ENCODE measurements at regions not wholly inside any gene's neighbourhood (a gene's known extent, or its start where the extent isn't known, plus 50 kb on each side); places are given as distances from the start of the nearest gene placed in this dataset.
"Not testable (repeated sequence)": the region's sequence is repeated elsewhere in the genome, so short reads cannot be mapped to it uniquely, and the experiment has no call there.

- no peak for DNase-seq
These were observed 935.4 kb downstream of the MRPL39 start for GRCh38 chr21:24671901-24672300.

DNA sequence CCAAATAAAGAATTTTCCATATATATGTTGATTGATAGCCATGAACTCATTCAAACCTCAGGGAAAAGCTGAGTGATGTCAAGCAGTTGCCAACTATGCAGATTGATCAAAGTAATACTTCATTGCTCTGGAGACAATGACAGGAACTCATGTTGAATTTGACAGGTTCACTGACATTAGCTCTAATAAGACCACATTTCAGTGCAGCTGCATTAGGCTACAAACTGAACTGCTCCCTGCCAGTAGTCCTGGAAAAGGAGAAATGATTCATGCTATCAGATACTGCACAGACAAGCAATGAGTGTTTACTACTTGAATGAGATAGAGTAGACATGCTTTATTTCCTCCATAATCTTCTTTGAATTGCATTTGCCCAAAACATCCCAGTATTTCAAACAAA is 948.4 kb downstream of the MRPL39 start:
- DNase-seq, result no peak

DNA sequence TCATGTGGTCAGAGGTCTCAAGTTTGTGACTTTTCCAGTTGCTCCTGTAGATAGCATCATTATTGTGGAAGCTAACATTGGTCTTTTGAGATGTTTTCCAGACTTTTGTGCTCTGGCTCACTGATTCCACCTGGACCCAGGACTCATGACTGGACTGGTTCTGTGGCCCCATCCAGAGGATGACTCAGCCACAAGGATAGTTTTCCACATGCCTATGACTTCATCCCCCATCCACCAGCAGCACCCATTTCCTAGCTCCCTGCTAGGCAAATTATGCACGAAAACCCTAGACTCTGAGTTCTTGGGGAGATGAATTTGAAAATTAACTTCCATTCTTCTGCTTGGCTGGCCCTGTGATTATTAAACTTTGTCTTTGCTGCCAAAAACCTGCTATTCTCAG is 949.3 kb downstream of the MRPL39 start:
- DNase-seq, result no peak

DNA sequence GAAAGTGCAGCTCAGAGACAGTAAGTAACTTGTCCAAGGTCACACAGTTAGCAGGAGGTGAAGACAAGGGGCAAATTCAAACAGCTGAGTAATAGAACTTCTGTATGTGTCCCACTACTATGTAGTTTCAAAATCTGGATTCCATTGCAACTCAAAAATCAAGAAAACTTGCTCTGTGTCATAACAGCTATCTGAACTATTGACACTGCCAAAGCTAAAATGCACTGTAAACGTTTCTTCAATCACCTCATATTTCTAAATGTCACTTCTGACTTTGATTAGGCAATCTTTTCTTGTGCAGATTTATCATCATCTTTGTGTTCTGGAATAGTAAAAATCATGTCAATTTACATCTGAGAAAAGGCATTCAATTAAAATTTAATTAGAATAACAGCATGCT is 957.6 kb downstream of the MRPL39 start:
- no peak for DNase-seq

- no peak for DNase-seq
These were observed 970.6 kb downstream of the MRPL39 start for GRCh38 chr21:24636696-24637095.

DNA sequence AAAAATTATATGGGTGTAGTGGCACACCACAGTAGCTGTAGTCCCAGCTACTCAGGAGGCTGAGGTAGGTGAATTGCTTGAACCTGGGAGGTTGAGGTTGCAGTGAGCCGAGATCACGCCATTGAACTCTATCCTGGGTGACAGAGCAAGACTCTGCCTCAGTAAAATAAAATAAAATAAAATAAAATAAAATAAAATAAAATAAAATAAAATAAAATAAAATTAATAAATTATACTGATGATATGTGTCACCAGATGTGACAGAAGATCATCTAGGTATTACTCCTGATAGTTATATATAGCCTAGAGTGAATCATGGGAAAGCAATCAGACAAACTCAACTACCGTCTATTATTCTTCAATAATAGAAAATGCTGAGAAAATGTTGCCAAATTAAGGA is 972.5 kb downstream of the MRPL39 start:
- DNase-seq, result no peak

DNA sequence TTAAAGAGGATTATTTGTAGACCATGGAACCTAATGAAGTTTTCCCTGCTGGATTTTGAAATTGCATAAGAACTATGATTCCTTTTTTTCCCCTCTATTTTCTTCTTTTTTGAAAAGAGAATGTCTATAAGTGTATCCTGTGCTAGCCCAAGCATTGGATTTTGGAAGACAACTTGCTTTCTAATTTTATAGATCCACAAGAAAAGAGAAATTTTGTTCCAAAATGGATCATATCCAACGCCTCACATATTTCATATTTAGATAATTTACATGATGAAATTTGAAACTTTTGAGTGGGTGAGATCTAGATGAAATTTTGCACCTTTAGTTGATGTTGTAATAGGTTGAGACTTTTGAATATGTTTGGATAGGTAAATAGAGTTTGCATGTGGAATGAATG is 978.7 kb downstream of the MRPL39 start:
- DNase-seq, result no peak

- no peak for DNase-seq
These were observed 979.2 kb downstream of the MRPL39 start for GRCh38 chr21:24628046-24628445.

DNA sequence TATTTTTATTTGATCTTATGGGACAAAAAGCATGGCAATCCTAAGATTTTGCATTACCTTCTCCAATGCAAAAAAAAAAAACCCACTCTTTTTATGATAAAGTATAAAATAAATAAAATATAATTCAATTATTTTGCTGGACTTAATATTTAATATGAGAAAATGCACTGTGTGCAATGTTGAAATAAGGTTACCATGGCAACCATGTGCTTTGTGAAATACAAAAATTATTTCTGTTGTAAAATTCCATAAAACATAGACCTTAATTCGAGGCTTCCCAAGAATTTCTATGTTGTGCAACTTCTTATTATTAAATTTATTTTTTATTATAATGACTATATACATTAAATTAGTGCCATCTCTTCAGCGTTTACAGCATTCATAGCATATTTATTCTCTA is 989.5 kb downstream of the MRPL39 start:
- no peak for DNase-seq

DNA sequence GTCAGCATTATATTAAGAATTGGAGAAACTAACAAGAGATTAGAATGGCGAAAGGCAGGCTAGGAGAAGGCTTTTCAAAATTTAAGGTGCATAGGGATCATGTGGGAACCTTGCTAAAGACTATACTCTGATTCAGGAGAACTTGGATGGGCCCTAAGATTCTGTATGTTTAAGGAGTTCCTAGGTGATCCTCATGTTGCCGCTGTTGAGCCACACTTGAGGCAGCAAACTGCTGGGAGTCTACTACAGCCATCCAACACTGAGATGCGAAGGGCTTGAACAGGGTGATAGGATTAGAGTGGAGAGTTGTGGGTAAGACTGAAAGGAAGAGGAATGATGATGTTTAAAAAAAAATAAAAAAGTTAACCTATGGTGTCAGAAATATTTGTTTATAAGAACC is 1013.2 kb downstream of the MRPL39 start:
- no peak for DNase-seq

GRCh38 chr21:24590261-24590660 is 1017.0 kb downstream of the MRPL39 start:
- no peak for DNase-seq

DNA sequence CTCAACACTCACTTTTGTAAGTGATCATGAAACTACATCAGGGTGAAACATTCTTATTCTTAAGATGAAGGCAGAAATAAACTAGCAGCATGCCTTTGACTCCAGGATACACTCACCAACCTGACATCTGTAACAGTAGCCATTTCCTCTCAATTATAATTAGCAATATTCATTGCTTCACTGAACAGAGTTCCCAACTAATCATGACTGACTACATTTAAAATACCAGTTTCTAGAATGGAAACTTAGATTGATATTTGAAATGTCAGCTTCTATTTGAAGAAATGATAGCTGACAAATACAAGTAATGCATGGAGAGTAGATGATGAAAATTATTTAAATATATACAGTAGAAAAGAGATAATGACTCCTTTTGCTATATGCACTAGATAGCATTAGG is 1023.8 kb downstream of the MRPL39 start:
- no peak for DNase-seq

GRCh38 chr21:24577301-24577700 is 1030.0 kb downstream of the MRPL39 start:
- no peak for DNase-seq

GRCh38 chr21:24561291-24561690 is 1046.0 kb downstream of the MRPL39 start:
- no peak for DNase-seq

DNA sequence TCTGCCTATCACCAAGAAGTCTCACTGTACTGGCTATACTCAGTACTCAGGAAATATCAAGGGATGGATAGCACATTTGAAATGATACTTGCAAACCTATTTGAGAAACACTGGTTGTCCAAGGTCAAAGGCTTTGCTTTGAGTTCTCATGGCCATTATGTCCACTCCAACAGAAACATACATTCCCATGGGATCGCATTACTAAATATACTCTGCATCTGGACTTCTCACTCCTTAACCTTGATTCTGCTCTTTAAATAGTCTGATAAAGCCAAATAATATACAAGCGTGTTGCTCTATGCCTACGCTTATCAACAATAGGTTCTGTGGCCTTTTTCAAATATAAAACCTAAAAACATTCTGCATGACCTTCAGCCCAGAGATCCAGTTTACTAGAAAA is 1054.8 kb downstream of the MRPL39 start:
- no peak for DNase-seq

DNA sequence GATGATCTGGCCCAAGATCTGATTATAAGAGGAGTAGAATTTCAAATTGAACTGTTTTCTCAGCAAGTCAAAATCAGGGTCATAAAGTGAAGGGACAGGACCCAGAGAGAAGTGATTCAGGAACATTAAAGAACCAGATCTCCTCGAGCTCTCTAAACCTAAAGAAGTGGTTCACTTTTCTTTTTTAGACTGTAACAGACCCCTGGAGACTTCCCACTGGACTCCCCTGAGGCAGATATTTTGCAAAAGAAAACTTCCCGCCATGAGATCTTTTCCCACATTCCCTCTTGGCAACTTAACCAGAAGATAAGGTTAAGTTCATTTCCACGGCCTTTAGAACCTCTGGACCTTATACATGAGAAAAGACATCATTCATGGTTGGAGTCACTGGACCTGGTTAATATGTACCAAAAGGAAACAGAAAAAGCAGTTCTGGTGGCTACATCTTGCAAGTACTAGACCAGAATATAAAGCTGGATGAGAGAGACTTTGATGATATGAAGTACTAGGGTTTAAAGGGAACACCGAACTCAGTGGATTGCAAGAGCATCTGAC is 1061.4 kb downstream of the MRPL39 start:
- DNase-seq, result no peak

GRCh38 chr21:24514081-24514733 is 1093.1 kb downstream of the MRPL39 start:
- DNase-seq, result no peak

DNA sequence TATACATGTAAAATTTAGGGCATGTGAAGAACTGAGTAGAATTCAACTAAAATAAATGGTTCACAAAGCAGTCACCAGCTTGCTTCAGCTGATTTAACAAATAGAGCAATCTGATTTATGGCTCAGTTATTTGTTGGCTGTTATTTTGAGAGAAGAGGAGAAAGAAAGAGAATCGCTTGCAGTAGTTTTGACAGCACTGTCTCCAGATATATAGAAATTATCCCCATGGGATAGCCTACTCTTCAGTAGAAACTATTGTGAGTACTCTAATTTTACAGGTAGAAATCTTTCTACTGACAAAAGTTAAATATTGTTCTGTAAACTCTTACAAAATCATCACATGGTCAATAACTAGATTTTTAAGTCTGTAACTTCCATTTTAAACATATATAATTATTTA is 1098.2 kb downstream of the MRPL39 start:
- no peak for DNase-seq

DNA sequence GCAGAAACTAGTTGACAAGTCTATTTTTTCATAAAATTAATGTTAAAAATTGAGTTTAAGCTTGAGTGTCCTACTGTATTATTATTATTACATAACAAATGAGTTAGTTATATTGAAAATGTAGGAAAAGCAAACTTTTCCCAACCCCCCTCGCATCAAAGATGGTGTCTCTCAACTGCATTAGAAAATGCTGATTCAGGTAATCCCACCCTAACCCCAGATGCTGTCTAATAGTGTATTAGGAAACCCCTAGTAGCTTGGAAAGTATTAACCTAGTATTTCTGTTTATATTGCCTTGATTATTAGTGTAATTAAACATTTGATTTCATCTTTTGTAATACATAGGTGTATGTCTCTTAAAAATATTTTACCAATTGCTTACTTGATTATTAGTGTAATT is 1120.3 kb downstream of the MRPL39 start:
- DNase-seq, result no peak

DNA sequence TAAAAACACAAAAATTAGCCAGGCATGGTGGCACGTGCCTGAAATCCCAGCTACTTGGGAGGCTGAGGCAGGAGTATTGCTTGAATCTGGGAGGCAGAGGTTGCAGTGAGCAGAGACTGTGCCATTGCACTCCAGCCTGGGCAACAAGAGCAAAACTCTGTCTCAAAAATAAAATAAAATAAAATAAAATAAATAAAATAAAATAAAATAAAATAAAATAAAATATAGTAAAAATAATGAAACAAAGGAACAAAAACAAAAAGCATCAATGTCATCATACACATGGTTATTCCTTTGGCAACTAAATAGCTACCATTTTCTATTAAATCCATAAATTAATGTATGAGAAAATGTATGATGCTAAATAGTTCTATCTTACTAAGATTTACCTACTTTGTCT is 1123.9 kb downstream of the MRPL39 start:
- DNase-seq, result not testable (repeated sequence)

DNA sequence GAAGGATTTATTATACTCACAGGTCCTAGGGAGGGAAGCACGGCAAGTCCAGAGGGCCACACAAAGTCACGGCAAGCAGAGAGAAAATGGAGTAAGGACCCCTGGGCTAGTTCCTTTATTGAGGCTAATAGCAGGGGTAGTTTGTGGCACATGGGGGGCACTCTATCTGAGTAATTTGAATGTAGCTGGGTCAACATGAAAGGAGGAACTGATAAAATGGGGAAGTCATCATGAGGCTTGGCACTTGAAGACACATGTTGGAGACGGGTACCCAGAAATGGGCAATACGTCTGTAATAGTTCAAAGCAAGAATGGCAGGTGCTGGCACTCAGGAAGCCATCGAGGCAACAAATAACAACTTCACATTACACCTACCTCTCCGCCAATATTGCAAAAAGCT is 1136.4 kb downstream of the MRPL39 start:
- DNase-seq, result no peak

- no peak for DNase-seq
These were observed 1150.9 kb downstream of the MRPL39 start for GRCh38 chr21:24456358-24456757.

- DNase-seq, result no peak
These were observed 1157.2 kb downstream of the MRPL39 start for GRCh38 chr21:24450119-24450518.

DNA sequence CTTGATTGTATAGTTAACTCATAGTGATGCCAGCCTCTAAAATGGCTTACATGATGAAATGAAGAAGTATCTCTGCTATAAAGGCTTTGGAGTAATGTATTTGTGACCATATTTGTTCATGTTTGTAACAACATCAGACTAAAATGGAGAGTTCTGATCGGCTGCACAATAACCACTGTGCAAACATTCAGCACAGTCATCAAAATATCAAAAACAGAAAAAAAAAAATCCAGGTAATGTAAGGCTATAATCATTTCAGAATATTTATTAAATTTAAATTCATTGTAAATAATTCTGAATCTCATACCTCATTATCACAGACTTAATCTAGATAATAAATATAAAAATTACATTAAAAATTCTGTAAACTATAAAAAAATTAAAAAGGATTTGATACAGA is 1161.8 kb downstream of the MRPL39 start:
- no peak for DNase-seq

DNA sequence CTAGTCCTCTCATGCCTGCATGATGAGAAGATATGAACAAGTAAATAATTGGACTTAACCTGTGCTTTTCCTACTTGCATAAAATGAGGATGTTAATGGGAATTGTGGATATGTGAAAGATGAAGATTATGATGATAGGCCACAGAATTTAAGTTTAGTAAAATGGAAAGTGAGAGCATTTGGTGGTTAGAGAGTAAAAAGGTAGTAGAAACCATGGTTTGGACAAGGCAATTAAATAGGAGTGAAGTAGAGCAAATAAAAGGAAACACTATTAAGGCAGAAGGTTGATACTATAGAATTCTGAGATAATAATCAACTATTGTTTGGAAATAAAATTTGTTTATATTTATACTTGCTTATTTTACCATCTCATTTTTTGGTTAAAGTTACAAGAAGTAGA is 1162.5 kb downstream of the MRPL39 start:
- DNase-seq, result no peak
